ENCODE measurements at regions not wholly inside any gene's neighbourhood (a gene's known extent, or its start where the extent isn't known, plus 50 kb on each side); places are given as distances from the start of the nearest gene placed in this dataset.
"Not testable (repeated sequence)": the region's sequence is repeated elsewhere in the genome, so short reads cannot be mapped to it uniquely, and the experiment has no call there.

DNA sequence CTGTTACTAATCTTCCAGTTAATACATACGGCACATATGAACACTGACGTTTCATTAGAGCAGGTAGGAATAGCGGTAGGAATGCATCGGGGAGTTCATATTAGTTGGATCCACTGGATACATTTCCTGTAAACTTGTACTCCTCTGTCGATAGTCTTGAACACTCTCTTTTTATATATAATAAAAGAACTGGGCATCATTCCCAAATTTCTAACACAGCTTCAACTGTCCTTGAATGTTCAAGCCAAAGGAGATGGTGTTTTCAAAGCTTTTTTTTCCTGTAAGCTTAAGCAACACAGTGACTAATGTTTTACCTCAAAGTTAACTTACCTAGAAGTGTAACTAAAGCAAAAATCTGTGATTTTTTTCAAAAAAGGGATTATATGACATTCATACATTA is 195.3 kb downstream of the UTRN start:
- no peak for DNase-seq

DNA sequence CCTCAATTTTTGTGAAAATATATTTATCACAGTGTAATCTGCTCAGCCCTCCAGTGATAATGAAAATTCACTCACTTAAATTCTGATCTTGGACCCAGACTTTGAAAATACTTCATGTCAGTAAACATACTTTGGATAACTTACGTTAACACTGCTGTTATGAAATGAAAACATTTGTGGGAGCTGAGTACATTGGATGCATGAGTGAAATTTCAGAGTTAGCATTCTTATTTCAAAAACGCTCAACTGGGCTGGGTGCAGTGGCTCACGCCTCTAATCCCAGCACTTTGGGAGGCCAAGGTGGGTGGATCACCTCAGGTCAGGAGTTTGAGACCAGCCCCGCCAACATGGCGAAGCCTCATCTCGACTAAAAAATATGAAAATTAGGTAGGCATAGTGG is 196.4 kb downstream of the UTRN start:
- DNase-seq = no peak

DNA sequence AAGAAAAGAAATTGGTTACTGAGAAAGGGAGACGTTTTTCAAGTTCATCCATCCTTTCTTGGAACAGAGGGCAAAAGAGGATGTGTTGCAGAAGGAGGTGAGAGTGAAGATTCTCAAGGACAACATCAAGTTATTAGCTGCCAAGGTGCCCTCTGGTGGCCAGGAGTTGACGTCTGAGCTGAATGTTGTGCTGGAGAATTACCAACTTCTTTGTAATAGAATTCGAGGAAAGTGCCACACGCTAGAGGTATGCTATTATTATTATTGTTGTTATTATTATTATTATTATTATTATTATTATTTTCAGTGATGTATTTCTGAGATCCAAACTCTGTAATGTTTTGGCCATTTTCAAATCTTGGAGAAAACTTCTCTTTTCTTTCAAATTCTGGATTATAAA is 197.0 kb downstream of the UTRN start:
- peak; percentile 81 for DNase-seq

DNA sequence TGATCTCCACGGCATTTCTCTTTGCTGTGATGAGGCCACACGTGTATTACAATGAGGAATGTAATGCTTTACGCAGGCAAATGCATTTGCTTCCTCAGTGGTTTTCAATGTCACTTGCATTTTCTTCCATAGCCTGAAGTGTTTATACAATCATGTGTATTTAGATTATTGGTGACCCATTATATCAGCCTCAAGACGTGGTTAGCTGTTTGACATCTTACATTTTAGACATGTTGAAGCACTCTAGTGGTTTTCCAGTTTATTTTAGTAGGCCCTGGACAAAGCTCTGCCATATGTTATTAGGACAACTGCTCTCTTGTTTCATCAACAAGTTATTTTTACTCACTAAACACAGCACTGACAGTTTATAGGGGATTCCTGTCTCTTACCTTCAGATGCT is 200.4 kb downstream of the UTRN start:
- DNase-seq = no peak

DNA sequence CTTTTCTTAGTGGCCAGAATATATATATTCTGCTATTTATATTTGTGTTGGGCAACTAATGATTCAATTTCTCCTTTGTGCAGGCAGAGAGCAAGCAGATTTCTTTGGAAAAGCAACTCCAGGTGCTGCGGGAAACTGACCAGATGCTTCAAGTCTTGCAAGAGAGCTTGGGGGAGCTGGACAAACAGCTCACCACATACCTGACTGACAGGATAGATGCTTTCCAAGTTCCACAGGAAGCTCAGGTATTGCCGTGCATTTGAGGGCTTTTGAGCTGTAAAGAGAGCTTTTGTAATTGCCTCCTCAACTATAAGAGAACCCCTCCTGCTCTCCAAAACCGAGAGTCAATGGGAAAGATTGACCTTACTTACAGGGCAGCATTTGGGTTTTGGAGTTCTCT is 203.5 kb downstream of the UTRN start:
- no peak for DNase-seq

DNA sequence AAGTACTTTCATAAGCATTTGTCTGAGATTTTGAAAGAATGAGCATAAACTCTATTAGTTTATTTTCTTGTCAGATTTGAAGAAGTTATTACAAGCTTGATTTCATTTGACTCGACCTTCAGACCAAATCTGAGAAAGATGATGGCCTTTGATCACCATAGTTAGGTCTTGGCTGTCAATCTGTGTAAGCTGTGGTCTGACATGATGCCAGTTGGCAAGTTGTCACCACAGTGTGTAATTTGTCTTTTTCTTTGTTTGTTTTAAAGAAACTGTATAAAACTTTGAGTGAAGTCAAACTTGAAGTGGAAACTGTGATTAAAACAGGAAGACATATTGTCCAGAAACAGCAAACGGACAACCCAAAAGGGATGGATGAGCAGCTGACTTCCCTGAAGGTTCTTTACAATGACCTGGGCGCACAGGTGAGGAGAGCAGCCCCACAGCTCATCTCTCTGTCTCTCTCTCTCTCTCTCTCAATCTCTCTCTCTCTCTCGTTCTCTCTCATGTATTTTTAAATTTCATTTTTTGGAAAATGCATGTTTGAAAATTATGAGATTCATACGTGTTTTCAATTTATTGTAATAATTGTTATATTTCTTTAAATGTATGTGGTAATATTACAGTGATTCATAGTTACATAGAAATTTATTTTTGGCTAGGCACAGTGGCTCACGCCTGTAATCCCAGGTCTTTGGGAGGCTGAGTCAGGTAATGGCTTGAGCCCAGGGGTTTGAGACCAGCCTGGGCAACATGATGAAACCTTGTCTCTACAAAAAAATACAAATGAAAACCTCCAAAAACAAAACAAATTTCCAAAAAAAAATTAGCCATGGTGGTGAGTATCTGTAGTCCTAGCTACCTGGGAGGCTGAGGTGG is 208.1 kb downstream of the UTRN start:
- DNase-seq = no peak

DNA sequence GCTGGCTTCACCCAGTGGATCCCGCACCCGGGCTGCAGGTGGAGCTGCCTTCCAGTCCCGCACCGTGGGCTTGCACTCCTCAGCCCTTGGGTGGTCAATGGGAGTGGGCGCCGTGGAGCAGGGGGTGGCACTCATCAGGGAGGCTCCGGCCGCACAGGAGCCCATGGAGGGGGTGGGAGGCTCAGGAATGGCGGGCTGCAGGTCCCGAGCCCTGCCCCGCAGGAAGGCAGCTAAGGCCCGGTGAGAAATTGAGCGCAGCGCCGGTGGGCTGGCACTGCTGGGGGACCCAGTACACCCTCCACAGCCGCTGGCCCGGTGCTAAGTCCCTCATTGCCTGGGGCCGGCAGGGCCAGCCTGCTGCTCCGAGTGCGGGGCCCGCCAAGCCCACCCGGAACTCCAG is 209.9 kb downstream of the UTRN start:
- not testable (repeated sequence) for DNase-seq

DNA sequence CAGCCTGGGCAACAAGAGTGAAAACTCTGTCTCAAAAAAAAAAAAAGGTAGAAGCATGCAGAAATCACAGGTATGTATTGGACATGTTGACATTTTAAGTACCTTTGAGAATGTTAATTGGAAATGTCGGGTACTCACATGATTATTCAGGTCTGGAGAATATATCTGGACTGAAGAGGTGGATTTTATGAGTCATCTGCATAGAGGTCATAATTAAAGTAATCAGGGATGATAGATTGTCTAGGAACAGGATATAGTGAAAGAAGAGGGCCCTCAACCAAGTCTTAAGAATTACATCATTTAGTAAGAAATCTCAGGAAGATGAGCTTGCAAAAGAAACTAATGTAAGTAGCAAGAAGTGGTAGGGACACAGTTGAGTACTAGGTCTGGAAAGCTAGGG is 212.5 kb downstream of the UTRN start:
- DNase-seq = no peak

DNA sequence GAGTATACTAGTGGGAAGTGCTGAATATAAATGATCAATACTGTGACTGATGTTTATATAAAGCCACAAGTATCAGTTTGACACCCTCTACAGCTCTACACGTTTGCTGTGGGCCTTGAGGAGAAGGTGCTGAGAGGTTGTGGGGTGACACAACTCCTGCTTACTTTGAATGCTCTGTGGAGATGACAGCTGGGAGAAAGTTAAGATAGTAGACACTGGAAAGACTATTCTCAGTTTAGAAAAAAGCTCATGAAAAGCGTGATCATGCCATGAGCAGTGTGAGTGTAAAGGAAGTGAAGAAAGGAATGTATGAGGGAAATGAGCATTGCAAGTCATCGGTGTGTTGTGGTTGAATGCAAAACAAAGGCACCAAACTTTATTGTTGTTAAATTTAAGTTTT is 215.8 kb downstream of the UTRN start:
- DNase-seq = no peak

DNA sequence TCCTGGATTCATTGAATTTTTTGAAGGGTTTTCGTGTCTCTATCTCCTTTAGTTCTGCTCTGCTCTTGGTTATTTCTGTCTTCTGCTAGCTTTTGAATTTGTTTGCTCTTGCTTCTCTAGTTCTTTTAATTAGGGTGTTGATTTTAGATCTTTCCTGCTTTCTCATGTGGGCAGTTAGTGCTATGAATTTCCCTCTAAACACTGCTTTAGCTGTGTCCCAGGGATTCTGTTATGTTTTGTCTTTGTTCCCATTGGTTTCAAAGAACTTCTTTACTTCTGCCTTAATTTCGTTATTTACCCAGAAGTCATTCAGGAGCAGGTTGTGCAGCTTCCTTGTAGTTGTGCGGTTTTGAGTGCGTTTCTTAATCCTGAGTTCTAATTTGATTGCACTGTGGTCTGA is 220.1 kb downstream of the UTRN start:
- not testable (repeated sequence) for DNase-seq

DNA sequence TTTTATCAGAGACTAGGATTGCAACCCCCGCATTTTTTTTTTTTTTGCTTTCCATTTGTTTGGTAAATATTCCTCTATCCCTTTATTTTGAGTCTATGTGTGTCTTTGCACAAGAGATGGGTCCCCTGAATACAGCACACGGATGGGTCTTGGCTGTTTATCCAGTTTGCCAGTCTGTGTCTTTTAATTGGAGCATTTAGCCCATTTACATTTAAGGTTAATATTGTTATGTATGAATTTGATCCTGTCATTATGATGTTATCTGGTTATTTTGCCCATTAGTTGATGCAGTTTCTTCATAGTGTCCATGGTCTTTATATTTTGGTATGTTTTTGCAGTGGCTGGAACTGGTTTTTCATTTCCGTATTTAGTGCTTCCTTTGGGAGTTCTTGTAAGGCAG is 220.9 kb downstream of the UTRN start:
- DNase-seq = not testable (repeated sequence)

DNA sequence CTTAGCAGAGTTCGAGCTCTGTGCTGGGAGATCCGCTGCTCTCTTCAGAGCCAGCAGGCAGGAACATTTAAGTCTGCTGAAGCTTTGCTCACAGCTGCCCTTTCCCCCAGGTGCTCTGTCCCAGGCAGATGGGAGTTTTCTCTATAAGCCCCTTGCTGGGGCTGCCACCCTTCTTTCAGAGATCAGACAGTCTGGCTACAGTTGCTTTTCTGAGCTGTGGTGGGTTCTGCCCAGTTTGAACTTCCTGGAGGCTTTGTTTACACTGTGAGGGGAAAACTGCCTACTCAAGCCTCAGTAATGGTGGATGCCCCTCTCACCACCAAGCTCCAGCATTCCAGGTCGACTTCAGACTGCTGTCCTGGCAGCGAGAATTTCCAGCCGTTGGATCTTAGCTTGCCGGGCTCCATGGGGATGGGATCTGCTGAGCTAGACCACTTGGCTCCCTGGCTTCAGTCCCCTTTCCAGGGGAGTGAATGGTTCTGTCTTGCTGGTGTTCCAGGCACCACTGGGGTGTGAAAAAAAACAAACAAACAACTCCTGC is 222.7 kb downstream of the UTRN start:
- DNase-seq = not testable (repeated sequence)

DNA sequence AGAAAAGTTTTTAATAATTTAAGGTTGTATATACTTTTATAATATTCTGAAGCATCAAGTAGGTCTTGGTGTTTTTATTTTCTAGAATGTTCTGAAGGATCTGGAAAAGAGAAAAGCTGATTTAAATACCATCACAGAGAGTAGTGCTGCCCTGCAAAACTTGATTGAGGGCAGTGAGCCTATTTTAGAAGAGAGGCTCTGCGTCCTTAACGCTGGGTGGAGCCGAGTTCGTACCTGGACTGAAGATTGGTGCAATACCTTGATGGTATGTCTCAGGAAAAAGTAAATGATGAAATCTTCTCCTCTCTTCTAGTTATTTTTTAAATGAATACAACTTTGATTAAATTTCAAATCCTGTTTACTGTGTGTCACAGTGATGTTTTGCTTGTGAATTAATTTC is 225.7 kb downstream of the UTRN start:
- DNase-seq = no peak

DNA sequence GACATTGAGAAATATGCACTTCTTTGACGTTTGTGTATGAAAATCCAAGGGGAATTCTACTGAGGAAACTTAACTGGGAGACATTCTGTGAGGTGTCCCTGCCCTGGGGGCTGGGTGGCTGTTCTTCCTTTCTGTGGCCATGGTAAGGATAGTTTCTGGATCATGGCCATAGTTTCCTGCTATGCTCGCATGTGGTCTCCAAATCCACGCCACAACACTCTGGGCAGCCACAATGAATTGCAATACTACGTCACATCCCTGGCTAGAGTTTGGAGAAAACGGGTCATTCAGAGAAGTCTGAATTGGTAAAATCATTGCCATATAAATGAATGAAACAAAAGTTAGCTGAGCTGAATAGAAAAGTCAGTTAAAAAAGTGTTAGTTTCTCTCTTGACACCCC is 230.6 kb downstream of the UTRN start:
- DNase-seq = no peak

DNA sequence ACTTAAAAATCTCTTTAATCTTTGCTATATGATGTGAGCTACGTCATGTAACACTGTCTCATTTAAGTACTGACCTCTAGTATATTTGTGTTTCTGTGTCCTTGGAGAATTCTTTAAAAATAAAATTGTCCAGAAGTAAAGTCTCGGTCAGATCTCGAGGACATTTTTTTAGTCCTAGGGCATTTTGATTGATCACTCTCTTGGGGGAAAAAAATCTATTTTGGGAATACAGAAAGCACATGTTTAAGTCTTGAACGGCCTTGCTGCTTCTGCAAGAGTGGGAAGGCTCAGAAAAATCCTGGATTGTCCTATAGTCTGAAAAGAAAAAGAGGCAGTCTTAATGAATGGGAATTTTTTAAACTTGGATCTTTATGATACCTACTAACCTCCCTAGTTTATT is 234.3 kb downstream of the UTRN start:
- DNase-seq = no peak

DNA sequence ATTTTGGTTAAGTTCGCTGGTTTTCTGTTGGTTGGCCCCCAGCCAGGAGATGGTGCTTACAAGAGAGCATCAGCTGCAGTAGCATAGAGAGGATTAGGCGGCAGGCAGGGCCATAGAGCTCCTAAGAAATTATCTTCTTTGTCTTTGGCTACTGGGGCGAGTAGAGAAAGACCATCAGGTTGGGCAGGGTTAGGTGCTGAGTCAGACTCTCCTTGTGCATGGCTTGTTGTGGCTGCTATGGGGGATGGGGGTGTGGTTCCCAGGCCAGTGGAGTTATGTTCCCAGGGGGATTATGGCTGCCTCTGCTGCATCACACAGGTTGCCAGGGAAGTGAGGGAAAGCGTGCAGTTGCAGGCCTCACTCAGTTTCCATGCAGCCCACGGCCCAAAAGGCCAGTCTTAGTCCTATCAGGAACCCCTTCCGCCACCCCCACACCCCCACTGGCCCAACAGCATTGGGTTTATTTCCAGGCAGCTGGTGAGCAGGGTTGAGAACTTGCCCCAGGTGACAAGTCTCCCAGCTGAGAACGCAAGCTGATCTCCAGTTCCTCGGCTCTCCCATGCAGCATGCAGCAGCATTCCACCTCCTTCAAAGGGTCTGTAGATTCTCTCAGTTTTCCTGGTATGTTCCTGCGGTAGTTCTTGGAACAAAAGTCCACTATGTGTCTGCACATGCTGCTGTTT is 243.7 kb downstream of the UTRN start:
- DNase-seq = no peak

DNA sequence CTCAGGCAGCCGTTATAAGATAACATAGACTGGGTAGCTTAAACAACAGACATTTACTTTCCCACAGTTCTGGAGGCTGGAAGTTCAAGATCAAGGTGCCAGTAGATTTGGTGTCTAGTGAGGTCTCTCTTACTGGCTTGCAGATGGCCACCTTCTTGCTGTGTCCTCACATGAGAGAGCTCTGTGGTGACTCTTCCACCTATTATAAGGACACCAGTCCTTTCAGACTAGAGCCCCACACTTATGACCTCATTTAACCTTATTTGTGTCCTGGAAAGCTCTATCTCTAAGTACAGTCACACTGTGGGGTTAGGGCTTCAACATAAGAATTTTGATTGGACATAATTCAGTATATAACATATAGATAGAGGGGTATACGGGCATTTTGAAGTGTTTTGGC is 245.0 kb downstream of the UTRN start:
- DNase-seq = no peak

DNA sequence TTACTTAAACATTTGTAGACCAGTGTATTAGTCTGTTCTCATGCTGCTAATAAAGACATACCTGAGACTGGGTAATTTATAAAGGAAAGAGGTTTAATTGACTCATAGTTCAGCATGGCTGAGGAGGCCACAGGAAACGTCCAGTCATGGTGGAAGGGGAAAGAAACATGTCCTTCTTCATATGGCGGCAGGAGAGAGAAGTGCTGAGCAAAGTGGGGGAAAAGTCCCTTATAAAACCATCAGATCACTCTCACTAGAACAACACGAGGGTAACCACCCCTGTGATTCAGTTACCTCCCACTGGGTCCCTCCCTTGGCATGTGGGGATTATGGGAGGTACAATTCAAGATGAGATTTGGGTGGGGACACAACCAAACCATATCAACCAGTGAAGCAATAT is 247.1 kb downstream of the UTRN start:
- not testable (repeated sequence) for DNase-seq

DNA sequence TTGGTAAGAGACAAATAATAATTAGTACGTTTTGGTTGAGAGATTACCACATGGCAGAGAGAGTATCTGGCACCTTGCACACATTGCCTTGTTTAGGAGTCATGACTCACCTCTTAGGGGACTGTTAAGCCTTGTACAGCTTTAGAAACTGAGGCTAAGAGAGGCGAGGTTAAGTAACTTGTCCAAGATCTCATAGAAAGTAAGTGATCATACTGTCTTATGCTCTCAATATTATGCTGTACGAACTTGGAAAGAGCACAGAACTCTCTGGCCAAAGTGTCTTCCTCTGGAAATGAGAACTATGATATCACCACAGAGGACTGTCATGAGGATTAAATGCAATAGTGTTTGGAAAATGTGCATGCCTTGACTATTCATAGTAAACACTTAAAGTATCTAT is 249.0 kb downstream of the UTRN start:
- no peak for DNase-seq

DNA sequence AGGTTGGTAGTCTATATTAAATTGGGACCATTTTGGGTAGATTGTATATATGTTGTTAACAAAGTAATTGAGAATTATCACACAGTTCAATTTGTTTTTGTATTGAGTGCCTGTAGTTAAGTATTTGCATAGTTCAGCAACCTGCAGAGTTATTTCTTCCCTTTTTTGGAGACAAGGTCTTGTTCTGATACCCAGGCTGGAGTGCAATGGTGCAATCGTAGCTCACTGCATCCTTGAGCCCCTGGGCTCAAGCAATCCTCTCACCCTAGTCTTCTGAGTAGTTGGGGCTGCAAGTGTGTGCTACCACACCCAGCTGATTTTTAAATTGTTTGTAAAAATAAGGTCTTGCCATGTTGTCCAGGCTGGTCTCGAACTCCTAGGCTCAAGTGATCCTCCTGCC is 250.5 kb downstream of the UTRN start:
- DNase-seq = no peak

DNA sequence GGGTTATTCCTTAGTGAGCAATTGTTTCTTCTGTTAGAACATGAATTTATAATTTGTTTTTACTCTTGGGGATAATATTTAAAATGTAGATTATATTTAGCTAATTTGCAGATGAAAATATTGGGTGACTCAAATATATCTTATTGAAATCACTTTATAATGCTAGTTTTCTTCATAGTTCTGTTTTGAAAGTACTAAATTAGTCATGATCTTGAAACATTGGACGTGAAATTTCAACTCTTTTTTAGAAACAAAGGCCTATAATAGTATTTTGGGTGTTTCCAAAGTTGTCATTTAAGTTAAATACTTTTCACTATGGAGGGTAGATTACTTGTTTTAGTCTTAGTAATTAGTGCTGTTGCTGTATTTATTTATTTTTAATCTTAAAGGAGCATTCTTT is 250.9 kb downstream of the UTRN start:
- no peak for DNase-seq

DNA sequence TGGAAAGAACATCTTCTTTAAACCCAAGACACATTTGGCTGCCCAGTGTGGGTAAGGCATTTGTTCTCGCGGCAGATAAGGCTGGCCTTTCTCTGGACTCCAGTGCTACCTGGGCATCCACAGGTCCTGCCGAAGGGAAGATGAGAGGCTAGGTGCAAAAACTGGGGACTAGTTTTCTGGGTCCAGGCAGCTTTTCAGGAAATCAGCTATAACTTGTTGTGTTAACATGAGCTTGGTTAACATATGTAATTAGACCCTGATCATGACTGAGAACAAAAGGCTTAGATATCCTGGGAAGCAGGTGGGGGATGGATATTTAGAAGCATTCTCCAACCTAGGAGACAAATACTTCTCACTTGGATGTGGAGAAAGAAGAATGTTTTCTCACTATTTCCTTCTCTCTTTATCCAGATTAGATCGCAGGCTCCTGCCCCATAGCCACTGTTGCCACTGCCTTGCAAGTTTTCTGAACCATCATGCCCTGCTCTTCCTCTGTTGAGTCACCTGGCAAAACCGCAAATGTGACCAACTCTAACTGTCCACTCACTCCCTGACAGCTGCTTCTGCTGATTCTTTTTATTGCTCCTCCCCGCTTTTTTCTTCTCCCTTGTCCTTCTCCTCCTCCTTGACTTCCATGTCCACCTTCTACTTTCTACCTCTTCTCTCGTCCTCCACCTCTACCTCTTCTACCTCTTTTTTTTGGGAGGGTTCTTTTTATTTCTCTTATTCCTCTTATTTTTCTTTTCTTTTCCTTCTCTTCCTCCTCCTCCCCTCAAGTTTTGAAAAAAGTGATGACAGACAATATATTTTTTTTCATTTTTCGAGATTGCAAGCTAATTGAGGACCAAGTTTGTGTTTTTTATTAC is 258.1 kb downstream of the UTRN start:
- no peak for DNase-seq

DNA sequence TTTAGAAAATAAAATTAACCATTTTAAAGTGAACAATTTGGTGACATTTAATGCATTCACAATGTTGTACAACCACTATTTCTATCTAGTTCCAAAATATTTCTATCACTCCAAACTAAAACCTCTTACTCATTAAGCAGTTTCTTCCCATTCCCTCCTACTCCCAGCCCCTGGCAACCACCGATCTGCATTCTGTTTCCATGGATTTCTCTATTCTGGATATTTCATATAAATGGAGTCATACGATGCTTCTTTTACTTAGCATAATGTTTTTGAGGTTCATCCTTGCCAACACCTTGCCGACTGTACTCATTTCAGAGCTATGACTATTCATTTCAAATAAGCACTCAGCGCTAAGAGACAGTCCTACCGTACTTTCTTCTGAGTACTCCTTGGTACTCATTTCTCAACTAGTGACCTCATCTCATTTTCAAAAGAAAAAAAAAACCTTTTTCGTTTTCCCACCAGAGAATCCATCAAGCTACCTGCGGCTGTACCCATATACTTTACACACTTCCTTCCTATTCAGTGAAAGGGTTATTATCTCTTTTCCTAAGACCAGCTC is 259.2 kb downstream of the UTRN start:
- no peak for DNase-seq
